Left renal cortex interstitium (tissue), 4 donors: ENCODE measurements at regions not wholly inside any gene's neighbourhood (a gene's known extent, or its start where the extent isn't known, plus 50 kb on each side); places are given as distances from the start of the nearest gene placed in this dataset.

Experiments used
- DNase-seq, 4 donors: peaks; one replicate each; pipeline ENCODE4 v3.0.0-alpha.2; 2013; ENCODE audit warnings: low read depth in 4 of 4, low spot score in 2 of 4, missing footprints in 1 of 4

GRCh38 chr10:131424836-131425491 is 113.4 kb upstream of the TCERG1L start:
- no peak for DNase-seq

DNA sequence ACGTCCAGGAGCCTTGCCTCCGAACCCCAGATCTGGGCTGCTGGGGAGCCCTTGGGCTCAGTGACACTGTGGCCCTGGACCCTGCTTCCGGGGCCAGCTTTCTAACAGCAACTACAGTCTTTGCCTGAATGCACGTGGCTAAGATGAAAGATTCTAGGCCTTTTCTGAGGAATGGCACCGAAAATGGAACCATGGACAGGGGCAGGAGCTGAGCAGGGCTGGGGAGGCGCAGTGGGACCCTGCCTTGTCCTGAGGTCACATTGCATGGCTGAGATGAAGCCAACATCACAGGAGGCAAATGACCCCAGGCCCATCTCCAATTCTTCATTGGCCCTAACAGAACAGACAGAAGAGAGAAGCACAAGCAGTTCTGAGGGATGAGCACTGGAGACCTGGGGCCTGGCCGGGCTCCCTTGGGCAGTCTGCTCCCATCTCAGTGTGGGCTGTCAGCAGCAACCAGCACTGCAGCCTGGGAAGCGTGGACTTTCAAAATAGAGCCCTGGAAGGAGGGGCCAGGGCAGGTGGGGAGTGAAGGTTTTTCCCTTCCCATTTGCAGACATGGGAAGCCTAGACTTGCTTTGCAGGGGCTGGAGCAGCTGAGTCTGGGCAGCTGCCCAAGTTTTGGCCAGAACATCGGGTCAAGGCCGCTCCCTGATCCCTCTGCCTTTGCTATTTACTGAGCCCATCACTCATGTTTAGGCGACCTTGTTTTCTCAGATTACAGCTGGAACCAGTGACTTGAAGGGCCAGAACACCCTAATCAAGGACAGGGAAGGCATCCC is 114.4 kb upstream of the TCERG1L start:
- DNase-seq: no peak

- DNase-seq: no peak
Measured at GRCh38 chr10:131426534-131426898, 115.0 kb upstream of the TCERG1L start.

DNA sequence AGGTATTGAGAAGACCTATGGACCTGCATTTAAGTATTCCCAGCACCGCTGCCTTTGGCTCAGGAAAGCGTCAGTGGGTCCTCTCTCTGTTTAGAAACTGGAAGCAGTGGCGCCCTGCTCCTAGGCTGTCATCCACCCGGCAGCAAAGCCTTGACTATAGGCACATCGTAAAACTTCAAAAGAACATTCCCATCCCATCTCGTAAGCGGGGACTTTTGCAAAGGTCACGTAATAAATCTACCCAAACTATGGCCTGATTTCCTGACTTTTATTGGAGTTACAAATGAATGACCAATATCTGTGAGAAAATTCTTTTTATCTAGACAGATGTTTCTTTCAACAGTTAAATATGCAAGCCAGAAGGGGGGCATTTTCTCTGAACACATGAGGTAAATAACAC is 115.8 kb upstream of the TCERG1L start:
- peak in 1 of 4 donors; percentile 46 for DNase-seq

GRCh38 chr10:131427901-131428300 is 116.4 kb upstream of the TCERG1L start:
- DNase-seq: no peak

DNA sequence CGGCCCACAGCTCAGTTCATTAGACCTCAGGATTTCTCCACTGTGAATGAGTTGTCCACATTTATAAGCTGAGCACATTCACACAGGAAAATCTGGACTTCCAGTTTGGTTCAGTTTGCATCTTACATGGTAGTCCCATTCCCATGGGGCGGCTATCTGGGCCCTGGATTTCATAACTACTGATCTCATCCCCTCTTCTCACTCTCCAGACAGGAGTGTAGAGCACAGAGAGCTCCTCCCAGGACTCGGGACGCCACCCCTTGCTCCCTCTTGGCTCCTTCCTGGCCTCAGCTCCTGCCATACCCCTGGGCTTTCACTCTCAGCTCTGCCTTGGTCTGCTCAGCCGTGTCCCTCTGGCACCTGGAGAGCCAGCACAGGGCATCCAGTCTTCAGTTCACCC is 117.6 kb upstream of the TCERG1L start:
- no peak for DNase-seq

GRCh38 chr10:131429942-131430341 is 118.4 kb upstream of the TCERG1L start:
- DNase-seq: no peak

- DNase-seq: no peak
Measured at GRCh38 chr10:131430716-131431412, 119.3 kb upstream of the TCERG1L start.

- DNase-seq: no peak
Measured at GRCh38 chr10:131431533-131431932, 120.0 kb upstream of the TCERG1L start.

DNA sequence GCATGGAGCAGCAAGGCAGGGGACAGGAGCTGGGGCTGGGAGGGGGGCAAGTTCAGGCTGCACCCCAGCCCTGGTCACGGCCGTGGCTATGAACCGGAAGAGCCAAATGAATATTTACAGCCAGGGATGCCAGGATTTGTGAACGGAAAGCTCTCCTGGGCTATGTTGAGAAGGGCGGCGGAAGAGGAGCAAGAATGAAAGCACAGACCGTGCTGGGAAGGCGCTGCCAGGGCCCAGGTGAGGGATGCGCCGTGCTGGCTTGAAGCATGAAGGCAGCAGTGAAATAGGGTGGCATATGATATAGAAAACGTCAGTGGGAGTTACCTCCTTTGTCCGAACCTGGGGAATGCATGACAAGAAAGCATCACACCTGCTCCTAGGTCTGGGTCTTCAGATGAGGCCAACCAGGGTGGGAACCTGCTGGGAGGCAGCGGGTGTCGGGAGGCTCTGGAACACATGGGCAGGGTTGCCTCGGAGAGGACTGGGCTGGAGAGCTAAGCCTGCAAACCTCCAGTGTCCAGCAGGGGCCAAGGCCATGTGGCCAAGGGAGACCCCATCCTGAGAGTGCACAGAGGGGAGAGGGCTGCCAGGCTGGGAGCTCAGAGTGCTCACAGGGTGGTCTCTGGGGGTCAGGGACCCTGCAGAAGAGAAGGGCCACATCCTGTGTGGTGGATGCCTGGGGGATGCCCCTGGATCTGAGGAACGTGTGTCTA is 120.6 kb upstream of the TCERG1L start:
- DNase-seq: no peak

GRCh38 chr10:131433568-131433967 is 122.0 kb upstream of the TCERG1L start:
- no peak for DNase-seq

DNA sequence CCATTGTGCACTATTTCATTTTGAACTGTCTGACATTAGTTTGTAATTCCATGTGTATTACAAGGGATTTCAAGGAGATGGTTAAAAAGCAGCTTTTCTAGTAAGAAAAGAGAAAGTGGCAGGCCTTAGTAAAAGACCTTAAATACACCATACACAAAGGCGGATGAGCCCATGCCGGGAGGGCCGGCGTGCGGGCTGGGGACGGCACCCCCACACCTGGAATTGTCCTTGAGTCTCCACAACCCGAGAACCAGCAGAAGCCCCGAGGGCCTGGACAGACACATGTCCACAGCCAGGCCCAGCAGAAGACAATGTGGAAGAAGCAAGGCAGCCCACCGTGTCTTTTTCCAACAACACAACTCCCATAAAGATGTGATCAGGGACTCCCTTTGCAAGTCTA is 123.7 kb upstream of the TCERG1L start:
- no peak for DNase-seq

GRCh38 chr10:131435760-131436457 is 124.4 kb upstream of the TCERG1L start:
- no peak for DNase-seq

GRCh38 chr10:131436458-131436857 is 124.9 kb upstream of the TCERG1L start:
- DNase-seq: no peak

GRCh38 chr10:131437556-131438475 is 126.3 kb upstream of the TCERG1L start:
- no peak for DNase-seq

DNA sequence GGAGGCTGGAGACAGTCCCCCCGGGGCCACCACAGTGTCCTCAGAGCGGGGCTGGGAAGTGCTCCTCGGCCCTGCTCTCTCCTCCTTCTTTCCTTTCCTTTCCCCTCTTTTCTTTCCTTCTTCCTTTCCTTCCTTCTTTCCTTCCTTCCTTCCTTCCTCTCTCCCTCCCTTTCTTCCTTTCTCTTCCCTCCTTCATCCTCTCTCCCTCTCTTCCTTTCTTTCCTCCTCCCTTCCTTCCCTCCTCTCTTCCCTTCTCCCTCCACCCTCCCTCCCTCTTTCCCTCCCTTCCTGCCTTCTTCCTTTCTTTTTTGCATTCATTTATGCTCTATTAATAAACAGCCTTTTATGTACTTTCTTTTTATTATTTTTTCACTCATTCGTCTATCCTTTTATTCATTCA is 127.1 kb upstream of the TCERG1L start:
- no peak for DNase-seq

GRCh38 chr10:131439705-131440104 is 128.2 kb upstream of the TCERG1L start:
- no peak for DNase-seq

DNA sequence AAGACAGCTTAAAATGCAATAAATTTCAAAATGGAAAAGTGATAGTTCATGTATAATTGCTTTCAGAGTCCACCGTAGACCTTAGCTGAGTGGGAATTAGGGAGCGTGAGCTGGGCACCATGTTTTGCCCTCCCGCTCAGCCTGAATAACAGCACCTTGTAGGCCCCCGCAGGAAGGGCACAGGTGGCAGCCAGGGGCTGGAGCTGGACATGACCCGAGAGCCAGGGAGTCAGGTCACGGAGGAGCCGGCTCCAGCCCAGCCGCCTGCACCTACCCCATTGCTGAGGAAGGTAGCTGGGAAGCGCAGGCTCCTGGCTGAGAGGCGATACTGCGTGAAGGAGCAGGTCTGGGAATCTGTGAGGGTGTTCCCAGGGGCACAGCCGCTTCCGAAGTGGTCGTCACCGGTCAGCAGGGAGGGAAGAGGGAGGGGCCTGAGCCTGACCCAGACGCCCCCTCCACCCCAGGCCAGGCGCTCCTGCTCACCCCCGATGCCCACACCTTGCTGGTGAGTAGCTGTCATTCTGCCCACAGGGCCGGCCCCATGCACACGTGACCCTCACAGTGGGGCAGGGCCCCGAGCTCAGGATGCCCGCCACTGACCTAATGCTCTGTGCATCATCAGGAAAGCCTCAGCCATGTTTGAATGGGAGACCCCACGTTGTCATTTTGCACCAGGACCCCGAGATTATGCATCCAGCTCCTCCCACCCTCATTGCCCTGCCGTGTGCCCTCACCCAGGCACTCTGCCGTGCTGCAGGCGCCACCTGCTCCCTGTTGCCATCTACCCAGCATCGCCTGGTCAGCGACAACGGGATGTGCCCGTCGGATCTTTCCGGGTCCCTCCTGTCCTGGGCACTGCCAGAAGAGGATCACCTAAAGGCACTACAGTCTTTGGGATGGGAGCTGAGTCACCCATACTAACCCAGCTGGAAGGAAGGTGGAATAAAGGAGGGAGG is 129.2 kb upstream of the TCERG1L start:
- no peak for DNase-seq
